Ishikawa (cell line): ENCODE measurements at regions not wholly inside any gene's neighbourhood (a gene's known extent, or its start where the extent isn't known, plus 50 kb on each side); places are given as distances from the start of the nearest gene placed in this dataset.

Source experiments
- CEBPB ChIP-seq: IDR thresholded peaks from 2 replicates; pipeline ENCODE4 v1.6.1; 2012
- CREB1 ChIP-seq: IDR thresholded peaks from 2 replicates; pipeline ENCODE4 v1.6.1; 2012; ENCODE audit warnings: low read depth
- EGR1 ChIP-seq: IDR thresholded peaks from 2 replicates; pipeline ENCODE4 v1.6.1; 2012
- EP300 ChIP-seq: IDR thresholded peaks from 2 replicates; pipeline ENCODE4 v1.6.1; 2012; ENCODE audit warnings: borderline replicate concordance
- FOXM1 ChIP-seq: IDR thresholded peaks from 2 replicates; pipeline ENCODE4 v1.6.1; 2012; ENCODE audit warnings: low read depth, borderline replicate concordance
- NFIC ChIP-seq: IDR thresholded peaks from 2 replicates; pipeline ENCODE4 v1.6.1; 2012
- RAD21 ChIP-seq: IDR thresholded peaks from 2 replicates; pipeline ENCODE4 v1.6.1; 2012; ENCODE audit warnings: low read depth
- TAF1 ChIP-seq: IDR thresholded peaks from 2 replicates; pipeline ENCODE4 v1.6.1; 2012; ENCODE audit warnings: low read depth, mild to moderate bottlenecking
- TCF12 ChIP-seq: IDR thresholded peaks from 2 replicates; pipeline ENCODE4 v1.6.1; 2012; ENCODE audit warnings: low read depth
- TEAD4 ChIP-seq: IDR thresholded peaks from 2 replicates; pipeline ENCODE4 v1.6.1; 2012
- YY1 ChIP-seq: IDR thresholded peaks from 2 replicates; pipeline ENCODE4 v1.6.1; 2012; ENCODE audit warnings: low read depth
- ZBTB7A ChIP-seq: IDR thresholded peaks from 2 replicates; pipeline ENCODE4 v1.6.1; 2012; ENCODE audit warnings: low read depth
- TF ChIP-seq, protein P1 (sequence below): IDR thresholded peaks from 2 replicates; pipeline ENCODE4 v1.6.1; 2012
- TF ChIP-seq, protein P2 (sequence below): IDR thresholded peaks from 2 replicates; pipeline ENCODE4 v1.6.1; 2012; ENCODE audit warnings: low read depth, mild to moderate bottlenecking
- TF ChIP-seq, protein P3 (sequence below): IDR thresholded peaks from 2 replicates; pipeline ENCODE4 v1.6.1; 2012

DNA sequence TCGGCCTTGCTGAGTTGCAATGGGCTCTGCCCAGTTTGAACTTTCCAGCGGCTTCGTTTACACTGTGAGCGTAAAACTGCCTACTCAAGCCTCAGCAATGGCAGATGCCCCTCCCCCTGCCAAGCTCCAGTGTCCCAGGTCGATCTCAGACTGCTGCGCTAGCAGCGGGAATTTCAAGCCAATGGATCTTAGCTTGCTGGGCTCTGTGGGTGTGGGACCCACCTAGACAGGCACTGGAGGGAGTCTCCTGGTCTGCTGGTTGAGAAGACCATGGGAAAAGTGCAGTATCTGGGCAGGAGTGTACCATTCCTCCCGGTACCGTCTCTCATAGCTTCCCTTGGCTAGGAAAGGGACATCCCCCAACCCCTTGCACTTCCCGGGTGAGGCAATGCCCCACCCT lies 88.2 kb downstream of the KLHL28 start:
- TF ChIP-seq EGR1 (no peak), NFIC (no peak), TEAD4 (no peak), TAF1 (no peak), RAD21 (no peak), EP300 (no peak)
- TF ChIP-seq, protein P1, sequence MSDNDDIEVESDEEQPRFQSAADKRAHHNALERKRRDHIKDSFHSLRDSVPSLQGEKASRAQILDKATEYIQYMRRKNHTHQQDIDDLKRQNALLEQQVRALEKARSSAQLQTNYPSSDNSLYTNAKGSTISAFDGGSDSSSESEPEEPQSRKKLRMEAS: no peak

DNA sequence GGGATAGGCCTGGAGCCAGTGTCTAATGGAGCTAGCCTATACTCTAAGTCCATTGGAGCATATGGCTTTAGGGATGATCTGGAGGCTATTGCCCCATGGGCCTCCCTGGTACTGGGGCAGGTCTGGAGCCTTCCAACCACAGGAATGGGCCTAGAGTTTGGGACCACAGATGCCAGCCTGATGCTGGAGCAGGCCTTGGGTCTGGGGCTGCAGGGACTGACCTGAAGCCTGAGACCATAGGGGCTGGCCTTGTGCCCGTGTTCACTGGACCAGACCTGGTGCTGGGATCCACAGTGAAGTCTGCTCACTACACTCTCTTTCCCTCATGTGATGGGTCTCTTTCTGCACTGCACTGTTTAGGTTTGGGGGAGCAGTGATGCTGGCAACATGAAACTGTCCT lies 95.0 kb downstream of the KLHL28 start:
- TF ChIP-seq NFIC (no peak), TAF1 (no peak), RAD21 (no peak), CEBPB (no peak), EGR1 (no peak), FOXM1 (no peak), YY1 (no peak), TCF12 (no peak)
- TF ChIP-seq, protein P2, sequence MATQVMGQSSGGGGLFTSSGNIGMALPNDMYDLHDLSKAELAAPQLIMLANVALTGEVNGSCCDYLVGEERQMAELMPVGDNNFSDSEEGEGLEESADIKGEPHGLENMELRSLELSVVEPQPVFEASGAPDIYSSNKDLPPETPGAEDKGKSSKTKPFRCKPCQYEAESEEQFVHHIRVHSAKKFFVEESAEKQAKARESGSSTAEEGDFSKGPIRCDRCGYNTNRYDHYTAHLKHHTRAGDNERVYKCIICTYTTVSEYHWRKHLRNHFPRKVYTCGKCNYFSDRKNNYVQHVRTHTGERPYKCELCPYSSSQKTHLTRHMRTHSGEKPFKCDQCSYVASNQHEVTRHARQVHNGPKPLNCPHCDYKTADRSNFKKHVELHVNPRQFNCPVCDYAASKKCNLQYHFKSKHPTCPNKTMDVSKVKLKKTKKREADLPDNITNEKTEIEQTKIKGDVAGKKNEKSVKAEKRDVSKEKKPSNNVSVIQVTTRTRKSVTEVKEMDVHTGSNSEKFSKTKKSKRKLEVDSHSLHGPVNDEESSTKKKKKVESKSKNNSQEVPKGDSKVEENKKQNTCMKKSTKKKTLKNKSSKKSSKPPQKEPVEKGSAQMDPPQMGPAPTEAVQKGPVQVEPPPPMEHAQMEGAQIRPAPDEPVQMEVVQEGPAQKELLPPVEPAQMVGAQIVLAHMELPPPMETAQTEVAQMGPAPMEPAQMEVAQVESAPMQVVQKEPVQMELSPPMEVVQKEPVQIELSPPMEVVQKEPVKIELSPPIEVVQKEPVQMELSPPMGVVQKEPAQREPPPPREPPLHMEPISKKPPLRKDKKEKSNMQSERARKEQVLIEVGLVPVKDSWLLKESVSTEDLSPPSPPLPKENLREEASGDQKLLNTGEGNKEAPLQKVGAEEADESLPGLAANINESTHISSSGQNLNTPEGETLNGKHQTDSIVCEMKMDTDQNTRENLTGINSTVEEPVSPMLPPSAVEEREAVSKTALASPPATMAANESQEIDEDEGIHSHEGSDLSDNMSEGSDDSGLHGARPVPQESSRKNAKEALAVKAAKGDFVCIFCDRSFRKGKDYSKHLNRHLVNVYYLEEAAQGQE: no peak

- TF ChIP-seq TEAD4: no peak
Observed at GRCh38 chr14:44866322-44866721, 95.4 kb downstream of the KLHL28 start.

DNA sequence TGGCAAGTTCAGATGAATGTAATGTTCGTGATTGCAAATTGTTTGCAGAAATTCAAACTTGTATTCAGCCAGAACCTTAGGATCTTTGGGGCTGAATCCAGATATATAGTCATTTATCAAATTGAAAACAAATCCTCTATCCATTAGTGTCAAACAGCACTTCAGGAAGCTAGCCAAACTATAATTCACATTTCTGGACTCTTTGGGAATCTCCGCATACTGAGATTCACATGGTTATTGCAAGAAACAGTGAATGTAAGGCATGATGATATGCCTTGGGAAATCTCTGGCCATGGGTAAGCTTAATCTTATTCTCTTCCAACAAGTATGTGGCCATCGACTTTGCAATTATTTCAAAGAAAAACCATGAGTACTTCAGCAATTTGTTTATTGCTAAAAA lies 98.5 kb downstream of the KLHL28 start:
- TF ChIP-seq ZBTB7A (no peak), EGR1 (no peak), YY1 (no peak), TCF12 (no peak), CEBPB (no peak), EP300 (no peak), CREB1 (no peak), RAD21 (no peak), TEAD4 (no peak), TAF1 (no peak), FOXM1 (no peak), NFIC (no peak)
- TF ChIP-seq, protein P2: no peak
- TF ChIP-seq, protein P3, sequence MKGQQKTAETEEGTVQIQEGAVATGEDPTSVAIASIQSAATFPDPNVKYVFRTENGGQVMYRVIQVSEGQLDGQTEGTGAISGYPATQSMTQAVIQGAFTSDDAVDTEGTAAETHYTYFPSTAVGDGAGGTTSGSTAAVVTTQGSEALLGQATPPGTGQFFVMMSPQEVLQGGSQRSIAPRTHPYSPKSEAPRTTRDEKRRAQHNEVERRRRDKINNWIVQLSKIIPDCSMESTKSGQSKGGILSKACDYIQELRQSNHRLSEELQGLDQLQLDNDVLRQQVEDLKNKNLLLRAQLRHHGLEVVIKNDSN: no peak

DNA sequence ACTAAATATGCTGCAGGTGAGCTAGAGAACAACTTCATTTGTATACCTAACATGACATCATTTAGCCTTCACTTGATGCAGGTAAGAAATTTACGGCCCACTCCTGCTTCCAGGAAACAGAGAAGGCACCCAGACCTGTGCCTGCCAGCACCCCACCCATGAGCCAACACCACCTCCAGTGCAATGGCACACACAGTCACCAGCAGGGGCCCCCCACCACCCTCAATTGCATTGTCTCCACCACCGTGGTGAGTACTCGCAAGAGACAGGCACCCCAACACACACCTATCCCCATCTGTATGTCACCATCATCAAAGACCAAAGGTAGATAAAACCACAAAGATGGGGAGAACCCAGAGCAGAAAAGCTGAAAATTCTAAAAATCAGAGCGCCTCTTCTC lies 107.6 kb downstream of the KLHL28 start:
- TF ChIP-seq NFIC: no peak
- TF ChIP-seq, protein P1: no peak
- no peak for TF ChIP-seq FOXM1
- TF ChIP-seq TAF1: no peak
- no peak for TF ChIP-seq CREB1
- TF ChIP-seq RAD21: no peak
- TF ChIP-seq YY1: no peak
- TF ChIP-seq, protein P2: no peak
- TF ChIP-seq, protein P3: no peak
- TF ChIP-seq TCF12: no peak
- TF ChIP-seq ZBTB7A: no peak
- TF ChIP-seq TEAD4: no peak
- no peak for TF ChIP-seq EP300
- TF ChIP-seq CEBPB: no peak
